CD14-positive monocyte (primary cell): ENCODE measurements at regions not wholly inside any gene's neighbourhood (a gene's known extent, or its start where the extent isn't known, plus 50 kb on each side); places are given as distances from the start of the nearest gene placed in this dataset.

Experiments used
- DNase-seq, 3 donors: peaks; one replicate each; pipeline ENCODE4 v3.0.0-alpha.2; 2011 to 2022
- H2AFZ ChIP-seq: 2 replicates; pipeline ENCODE4 v1.6.0; 2012; ENCODE audit warnings: mild to moderate bottlenecking, low read depth, low read length, inconsistent platforms; ENCODE audit not compliant: insufficient read depth, poor library complexity, severe bottlenecking
- H3K27ac ChIP-seq, 2 donors: 1 replicate in 1 of 2; 2 replicates in 1 of 2; pipeline ENCODE4 v1.5.1; 2012 to 2013; ENCODE audit warnings: low read length in 2 of 2, control low read depth in 1 of 2, inconsistent platforms in 1 of 2, low read depth in 1 of 2, mild to moderate bottlenecking in 1 of 2
- H3K27me3 ChIP-seq, 2 donors: one replicate each; pipeline versions ENCODE4 v1.6.0 to v1.6.1; 2011 to 2013; ENCODE audit warnings: low read length in 2 of 2; ENCODE audit not compliant: control insufficient read depth in 2 of 2, insufficient read depth in 2 of 2
- H3K36me3 ChIP-seq, 2 donors: replicated peaks in 1 of 2; 1 replicate in 1 of 2; 2 replicates in 1 of 2; pipeline versions ENCODE4 v1.5.1 to v1.6.1; 2012 to 2013; ENCODE audit warnings: low read length in 2 of 2, control low read depth in 1 of 2, inconsistent platforms in 1 of 2, mild to moderate bottlenecking in 1 of 2; ENCODE audit not compliant: insufficient read depth in 2 of 2, control insufficient read depth in 1 of 2
- H3K4me1 ChIP-seq, 2 donors: 1 replicate in 1 of 2; 2 replicates in 1 of 2; pipeline versions ENCODE4 v1.5.1 to v1.6.1; 2012 to 2013; ENCODE audit warnings: low read length in 2 of 2, control low read depth in 1 of 2, inconsistent platforms in 1 of 2, mild to moderate bottlenecking in 1 of 2, moderate library complexity in 1 of 2; ENCODE audit not compliant: insufficient read depth in 2 of 2, control insufficient read depth in 1 of 2
- H3K4me2 ChIP-seq: replicated peaks from 2 replicates; pipeline ENCODE3; 2012; ENCODE audit warnings: low read length, moderate library complexity, mild to moderate bottlenecking; ENCODE audit not compliant: poor library complexity, severe bottlenecking; ENCODE audit errors: extremely low read depth
- H3K4me3 ChIP-seq, 3 experiments: fragments of 200-600 bp in 1 of 3; sonication (generic) in 1 of 3; replicated peaks in 1 of 3; 1 replicate in 2 of 3; 2 replicates in 1 of 3; pipeline ENCODE4 v1.5.1; 2011 to 2013; ENCODE audit warnings: low read length in 3 of 3, mild to moderate bottlenecking in 3 of 3, control low read depth in 2 of 3, low read depth in 2 of 3, inconsistent platforms in 1 of 3, moderate library complexity in 1 of 3
- H3K79me2 ChIP-seq: 2 replicates; pipeline ENCODE4 v1.6.0; 2012; ENCODE audit warnings: mild to moderate bottlenecking, control low read depth, inconsistent platforms, low read length, moderate library complexity; ENCODE audit not compliant: insufficient read depth
- H3K9ac ChIP-seq: 2 replicates; pipeline ENCODE4 v1.6.0; 2017; ENCODE audit warnings: low read length, mild to moderate bottlenecking; ENCODE audit not compliant: insufficient read depth, poor library complexity, severe bottlenecking
- H3K9me3 ChIP-seq, 2 donors: replicated peaks in 1 of 2; 1 replicate in 1 of 2; 2 replicates in 1 of 2; pipeline versions ENCODE4 v1.5.1 to v1.6.1; 2012 to 2013; ENCODE audit warnings: low read length in 2 of 2, control low read depth in 1 of 2; ENCODE audit not compliant: control insufficient read depth in 1 of 2, insufficient read depth in 1 of 2
- H4K20me1 ChIP-seq: 2 replicates; pipeline ENCODE4 v1.6.0; 2012; ENCODE audit warnings: mild to moderate bottlenecking, low read length, control low read depth, moderate library complexity; ENCODE audit not compliant: insufficient read depth
- H3K27ac Mint-ChIP-seq, 7 donors: one replicate each; pipeline ENCODE4 v1.8.0; 2020; ENCODE audit warnings: mild to moderate bottlenecking in 7 of 7, mixed read lengths in 7 of 7, moderate library complexity in 6 of 7, inconsistent platforms in 2 of 7
- H3K27me3 Mint-ChIP-seq, 3 donors: one replicate each; pipeline ENCODE4 v1.8.0; 2021 to 2022; ENCODE audit warnings: low read depth in 3 of 3, mild to moderate bottlenecking in 3 of 3, mixed read lengths in 3 of 3, moderate library complexity in 3 of 3, inconsistent platforms in 1 of 3
- H3K36me3 Mint-ChIP-seq, 2 donors: one replicate each; pipeline ENCODE4 v1.8.0; 2020; ENCODE audit warnings: mixed read lengths in 2 of 2, inconsistent platforms in 1 of 2, mild to moderate bottlenecking in 1 of 2
- H3K4me1 Mint-ChIP-seq: one replicate; pipeline ENCODE4 v1.8.0; 2020; ENCODE audit warnings: mild to moderate bottlenecking, mixed read lengths
- H3K4me3 Mint-ChIP-seq, 2 donors: one replicate each; pipeline ENCODE4 v1.8.0; 2020; ENCODE audit warnings: mild to moderate bottlenecking in 2 of 2, mixed read lengths in 2 of 2, moderate library complexity in 1 of 2
- H3K9me3 Mint-ChIP-seq, 7 donors: one replicate each; pipeline ENCODE4 v1.8.0; 2020 to 2022; ENCODE audit warnings: mixed read lengths in 7 of 7, mild to moderate bottlenecking in 6 of 7, moderate library complexity in 6 of 7, inconsistent platforms in 2 of 7
- CTCF ChIP-seq: fragments of 200-600 bp; IDR thresholded peaks from one replicate; pipeline ENCODE4 v1.8.0; 2022; ENCODE audit warnings: antibody characterized with exemption, mild to moderate bottlenecking
- WGBS: methylation state at CpG from one replicate; pipeline ENCODE4 v1.1.5; 2013; ENCODE audit warnings: missing lambda C conversion rate; ENCODE audit not compliant: insufficient coverage; 5-methylcytosine and 5-hydroxymethylcytosine counted together
- intact Hi-C, 2 donors: fragments of 100-400 bp; cut with micrococcal nuclease; formaldehyde crosslinking; loops; one replicate each; pipeline versions ENCODE4 v1.15.0 to v1.15.1; 2023

GRCh38 chr6:126764104-126764503, 354.4 kb upstream of the RSPO3 start:
- no peaks in the 10 kb centered on the region for H3K36me3 Mint-ChIP-seq

GRCh38 chr6:126764671-126765070, 353.8 kb upstream of the RSPO3 start:
- Histone ChIP-seq H3K4me2 (no peak overlapping the region), H3K27ac (no peak overlapping the region), H3K4me1 (no peaks in the 10 kb centered on the region), H4K20me1 (no peaks in the 10 kb centered on the region), H3K36me3 (no peaks in the 10 kb centered on the region), H3K4me3 (no peak overlapping the region), H3K9ac (no peak overlapping the region), H3K79me2 (no peaks in the 10 kb centered on the region), H2AFZ (no peak overlapping the region), H3K27me3 (no peaks in the 10 kb centered on the region), H3K9me3 (no peaks in the 10 kb centered on the region)
- H3K27me3 Mint-ChIP-seq, result no peaks in the 10 kb centered on the region
- H3K36me3 Mint-ChIP-seq, result no peaks in the 10 kb centered on the region
- no CpG with 5 or more reads among the region's 4 CpGs for WGBS
- H3K9me3 Mint-ChIP-seq, result no peaks in the 10 kb centered on the region
- no peak overlapping the region for H3K27ac Mint-ChIP-seq
- DNase-seq, result no peak
- TF ChIP-seq CTCF, result no peak
- H3K4me1 Mint-ChIP-seq, result no peaks in the 10 kb centered on the region
- intact Hi-C loops, result no loop called here
- no peak overlapping the region for H3K4me3 Mint-ChIP-seq

More at GRCh38 chr6:126764104-126764503, 354.4 kb upstream of the RSPO3 start:
- Mint-ChIP-seq H3K9me3 (no peaks in the 10 kb centered on the region), H3K27me3 (no peaks in the 10 kb centered on the region), H3K4me1 (no peaks in the 10 kb centered on the region), H3K4me3 (no peak overlapping the region), H3K27ac (no peak overlapping the region)
- 67% methylated on average over 2 of the region's 4 CpGs for WGBS
- Histone ChIP-seq H3K27ac (no peak overlapping the region), H3K27me3 (no peaks in the 10 kb centered on the region), H3K4me3 (no peak overlapping the region), H3K79me2 (no peaks in the 10 kb centered on the region), H3K4me1 (no peaks in the 10 kb centered on the region), H3K36me3 (no peaks in the 10 kb centered on the region), H2AFZ (no peak overlapping the region), H3K9me3 (no peaks in the 10 kb centered on the region), H3K9ac (no peak overlapping the region), H3K4me2 (no peak overlapping the region), H4K20me1 (no peaks in the 10 kb centered on the region)
- no peak for DNase-seq
- intact Hi-C loops, result no loop called here
- no peak for TF ChIP-seq CTCF
